ENCODE measurements at regions not wholly inside any gene's neighbourhood (a gene's known extent, or its start where the extent isn't known, plus 50 kb on each side); places are given as distances from the start of the nearest gene placed in this dataset.

DNA sequence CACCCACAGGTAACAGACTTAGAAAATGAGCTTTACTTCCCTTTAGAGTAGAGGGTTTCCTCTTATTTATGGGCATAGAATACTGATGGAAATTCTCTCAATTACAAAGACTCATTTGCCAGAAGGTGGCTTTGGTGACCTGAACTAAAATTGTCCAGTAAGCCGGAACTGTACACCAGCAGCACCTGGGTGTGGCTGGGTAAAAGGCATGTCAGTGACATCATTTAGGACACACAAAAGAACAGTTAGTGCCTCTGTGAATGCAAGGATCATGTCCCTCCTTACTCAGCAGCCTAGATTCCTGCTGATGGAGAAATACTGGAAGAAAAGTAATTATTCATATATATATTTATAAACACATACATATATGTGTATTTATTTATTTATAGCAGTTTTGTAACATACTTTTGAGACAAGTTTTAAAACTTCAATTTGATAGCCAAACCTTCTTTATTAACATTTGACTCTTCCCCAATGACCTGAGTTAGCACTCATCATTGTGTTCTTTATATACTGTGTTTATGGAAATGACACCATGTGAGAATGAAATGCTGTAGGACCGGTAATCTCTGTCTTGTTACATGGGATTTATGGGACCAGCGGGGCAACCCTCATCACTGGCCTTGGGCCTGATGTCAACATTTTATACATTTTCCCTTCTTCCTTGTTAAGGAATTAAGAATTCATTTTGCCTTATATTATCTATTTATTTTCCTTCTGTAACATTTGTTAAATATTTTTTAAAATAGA lies 274.4 kb downstream of the BRINP2 start:
- DNase-seq (no peak), ATAC-seq (no peak)
- Mint-ChIP-seq H3K27ac (no peak overlapping the region), H3K27me3 (no peaks in the 10 kb centered on the region), H3K4me3 (no peak overlapping the region), H3K4me1 (no peaks in the 10 kb centered on the region), H3K9me3 (peaks cover 7 to 28% of the 10 kb centered on the region in 2 donors)

GRCh38 chr1:177443003-177443402 lies 272.2 kb downstream of the BRINP2 start:
- DNase-seq (no peak), ATAC-seq (no peak)
- no peak overlapping the region for H3K4me3 Mint-ChIP-seq
- no peaks in the 10 kb centered on the region for H3K27me3 Mint-ChIP-seq
- no peak overlapping the region for H3K27ac Mint-ChIP-seq
- peaks cover 3 to 15% of the 10 kb centered on the region in 2 donors for H3K9me3 Mint-ChIP-seq
- H3K4me1 Mint-ChIP-seq: no peaks in the 10 kb centered on the region

GRCh38 chr1:177442584-177442983 lies 271.8 kb downstream of the BRINP2 start:
- Mint-ChIP-seq H3K4me1 (no peaks in the 10 kb centered on the region), H3K27me3 (no peaks in the 10 kb centered on the region), H3K9me3 (peaks cover 3 to 11% of the 10 kb centered on the region in 2 donors), H3K4me3 (no peak overlapping the region), H3K27ac (no peak overlapping the region)
- ATAC-seq (no peak), DNase-seq (no peak)

DNA sequence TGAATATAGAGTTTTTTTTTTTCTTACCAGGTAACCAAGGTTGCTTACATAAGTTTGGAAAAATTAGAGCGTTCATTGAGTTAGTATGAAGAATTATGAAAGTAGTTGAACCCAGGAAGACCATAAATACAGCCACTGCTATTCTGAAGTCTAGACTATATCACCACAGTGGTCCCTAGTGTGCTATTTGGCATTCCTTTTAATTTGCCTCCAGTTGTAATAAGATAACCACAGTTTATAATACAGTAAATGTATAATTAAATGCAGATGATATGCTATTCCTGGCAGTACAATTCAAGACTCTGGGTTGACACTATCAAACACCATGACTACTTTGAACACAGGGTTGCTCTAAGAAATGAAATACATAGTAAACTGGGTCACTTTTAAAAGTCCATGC lies 270.5 kb downstream of the BRINP2 start:
- no peak for ATAC-seq
- peaks cover 3 to 10% of the 10 kb centered on the region in 2 donors for H3K9me3 Mint-ChIP-seq

DNA sequence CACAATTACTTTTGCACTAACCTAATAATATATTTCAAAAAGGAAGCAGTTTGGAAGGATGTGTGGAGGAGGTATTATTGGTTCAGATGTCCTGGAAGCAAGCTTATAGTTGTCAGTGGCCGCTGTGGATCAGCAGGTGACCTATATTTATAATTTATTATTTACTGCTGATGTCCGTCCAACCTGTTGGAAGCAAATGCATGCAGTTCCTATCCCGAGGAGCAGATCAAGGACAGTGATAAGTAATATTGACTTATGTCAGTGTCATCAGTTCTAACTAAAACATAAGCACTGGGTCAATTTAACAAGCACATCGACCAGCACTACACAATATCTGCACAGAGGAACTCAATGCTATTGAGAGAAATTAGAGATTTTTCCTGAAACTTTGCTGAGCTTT lies 270.1 kb downstream of the BRINP2 start:
- H3K27ac Mint-ChIP-seq: no peak overlapping the region
- peaks cover 7 to 14% of the 10 kb centered on the region in 2 donors for H3K9me3 Mint-ChIP-seq
- H3K4me3 Mint-ChIP-seq: no peak overlapping the region
- no peak for DNase-seq
- no peaks in the 10 kb centered on the region for H3K4me1 Mint-ChIP-seq
- no peak for ATAC-seq
- no peaks in the 10 kb centered on the region for H3K27me3 Mint-ChIP-seq

More for the DNA sequence above, 270.5 kb downstream of the BRINP2 start:
- H3K4me1 Mint-ChIP-seq: no peaks in the 10 kb centered on the region
- no peak for DNase-seq
- H3K27ac Mint-ChIP-seq: no peak overlapping the region
- no peak overlapping the region for H3K4me3 Mint-ChIP-seq
- no peaks in the 10 kb centered on the region for H3K27me3 Mint-ChIP-seq

GRCh38 chr1:177439301-177439700 lies 268.5 kb downstream of the BRINP2 start:
- Mint-ChIP-seq H3K9me3 (peaks cover 7 to 11% of the 10 kb centered on the region in 2 donors), H3K4me1 (no peaks in the 10 kb centered on the region), H3K27me3 (no peaks in the 10 kb centered on the region), H3K27ac (peak overlapping the region in 1 of 2 donors; percentile 13), H3K4me3 (no peak overlapping the region)
- no peak for ATAC-seq
- no peak for DNase-seq

GRCh38 chr1:177435364-177435763 lies 264.6 kb downstream of the BRINP2 start:
- Mint-ChIP-seq H3K27ac (no peak overlapping the region), H3K27me3 (no peaks in the 10 kb centered on the region), H3K4me3 (no peak overlapping the region), H3K9me3 (peaks cover 7 to 14% of the 10 kb centered on the region in 2 donors), H3K4me1 (no peaks in the 10 kb centered on the region)
- ATAC-seq (no peak), DNase-seq (no peak)

DNA sequence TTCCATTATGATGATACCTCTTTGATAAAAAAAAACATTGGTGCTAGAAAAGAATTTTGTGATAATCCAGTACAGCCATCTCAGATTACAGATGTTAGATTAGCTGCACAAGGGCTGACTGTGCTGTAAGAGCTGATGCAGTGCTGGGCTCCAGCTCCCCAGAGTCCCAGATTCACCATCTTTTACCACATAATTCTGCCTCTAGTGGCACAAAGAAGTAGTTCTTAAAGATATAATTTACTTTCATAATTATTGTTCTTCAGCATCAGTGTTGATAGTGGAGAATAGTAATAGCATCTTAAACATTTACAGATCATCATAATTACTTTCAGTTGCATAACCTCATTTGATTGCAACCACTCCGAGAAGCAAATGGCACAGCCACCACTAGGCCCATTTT lies 262.1 kb downstream of the BRINP2 start:
- Mint-ChIP-seq H3K27ac (no peak overlapping the region), H3K4me3 (no peak overlapping the region), H3K4me1 (no peaks in the 10 kb centered on the region), H3K27me3 (no peaks in the 10 kb centered on the region), H3K9me3 (peaks cover 4 to 15% of the 10 kb centered on the region in 2 donors)
- DNase-seq (no peak), ATAC-seq (no peak)

DNA sequence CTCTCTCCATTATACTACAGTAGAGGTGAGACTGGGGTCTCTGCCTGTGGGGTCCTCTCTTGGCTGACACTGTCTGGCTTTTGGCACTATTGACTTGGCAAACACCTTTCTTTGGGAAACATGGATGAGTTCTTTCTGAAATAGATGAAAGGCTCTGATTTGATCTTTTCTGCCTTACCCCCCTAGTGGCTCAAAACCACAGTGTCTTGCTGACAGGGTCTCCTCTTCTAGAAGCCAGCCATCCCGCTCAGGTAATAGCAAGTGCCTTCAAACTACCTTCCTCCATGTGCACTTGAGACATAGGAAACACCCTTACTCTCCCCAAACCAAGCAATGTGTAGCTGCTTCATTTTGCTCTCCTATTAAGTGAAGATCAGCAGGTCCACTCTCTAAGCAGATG lies 260.4 kb downstream of the BRINP2 start:
- Mint-ChIP-seq H3K27me3 (no peaks in the 10 kb centered on the region), H3K9me3 (peaks cover 3 to 21% of the 10 kb centered on the region in 2 donors), H3K4me1 (no peaks in the 10 kb centered on the region), H3K27ac (no peak overlapping the region), H3K4me3 (no peak overlapping the region)
- ATAC-seq (no peak), DNase-seq (no peak)

DNA sequence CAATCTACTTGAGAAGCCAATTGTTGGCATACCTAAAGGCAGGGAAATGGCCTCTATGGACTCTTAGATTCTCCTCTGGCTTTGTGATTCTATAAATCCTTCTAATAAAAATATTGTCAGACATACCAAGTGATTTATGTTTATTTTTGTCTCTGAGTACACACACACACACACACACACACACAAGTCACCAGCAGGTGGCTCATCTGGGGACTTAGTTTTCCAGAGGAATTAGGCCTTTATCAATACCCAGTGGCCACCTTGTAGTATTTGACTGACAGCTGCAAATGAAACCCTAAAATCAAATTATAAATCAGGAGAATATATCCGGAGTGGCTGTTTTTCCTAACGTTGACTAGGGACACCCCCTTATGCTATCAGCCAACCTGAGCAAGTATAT lies 258.5 kb downstream of the BRINP2 start:
- H3K4me1 Mint-ChIP-seq: no peaks in the 10 kb centered on the region
- H3K9me3 Mint-ChIP-seq: peaks cover 4 to 29% of the 10 kb centered on the region in 2 donors
- H3K4me3 Mint-ChIP-seq: no peak overlapping the region
- DNase-seq (no peak), ATAC-seq (no peak)
- H3K27me3 Mint-ChIP-seq: no peaks in the 10 kb centered on the region
- no peak overlapping the region for H3K27ac Mint-ChIP-seq

- H3K27ac Mint-ChIP-seq: no peak overlapping the region
- DNase-seq (no peak), ATAC-seq (no peak)
- no peaks in the 10 kb centered on the region for H3K4me1 Mint-ChIP-seq
- no peak overlapping the region for H3K4me3 Mint-ChIP-seq
- H3K9me3 Mint-ChIP-seq: peaks cover 4 to 29% of the 10 kb centered on the region in 2 donors
- H3K27me3 Mint-ChIP-seq: no peaks in the 10 kb centered on the region
Measured at GRCh38 chr1:177427811-177428210, 257.1 kb downstream of the BRINP2 start.

DNA sequence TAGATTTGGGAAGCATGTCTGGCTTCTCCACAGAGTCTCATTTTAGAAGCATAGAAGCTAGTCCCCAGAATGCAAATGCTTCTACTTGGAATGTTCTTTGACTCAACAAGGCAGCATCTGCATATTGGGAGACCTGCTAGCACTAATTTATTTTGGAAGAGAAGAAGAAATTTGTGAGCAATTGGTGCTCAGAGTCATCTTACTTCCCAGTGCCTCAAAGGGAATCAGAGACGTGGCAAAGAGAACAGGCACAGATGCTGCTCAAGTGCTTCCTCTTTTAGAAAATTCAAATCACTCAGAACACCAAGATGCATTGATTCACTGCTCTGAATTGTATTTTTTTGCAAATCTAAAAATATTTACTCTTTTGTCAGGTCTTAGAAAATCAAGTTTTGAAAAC lies 255.7 kb downstream of the BRINP2 start:
- Mint-ChIP-seq H3K4me1 (no peaks in the 10 kb centered on the region), H3K4me3 (no peak overlapping the region), H3K27me3 (no peaks in the 10 kb centered on the region), H3K27ac (no peak overlapping the region), H3K9me3 (peaks cover 8 to 35% of the 10 kb centered on the region in 2 donors)
- DNase-seq (no peak), ATAC-seq (no peak)

GRCh38 chr1:177425199-177425598 lies 254.4 kb downstream of the BRINP2 start:
- H3K27ac Mint-ChIP-seq: no peak overlapping the region
- no peak for DNase-seq
- H3K4me1 Mint-ChIP-seq: no peaks in the 10 kb centered on the region
- no peak overlapping the region for H3K4me3 Mint-ChIP-seq
- no peak for ATAC-seq
- H3K27me3 Mint-ChIP-seq: no peaks in the 10 kb centered on the region
- H3K9me3 Mint-ChIP-seq: peaks cover 16 to 29% of the 10 kb centered on the region in 2 donors

DNA sequence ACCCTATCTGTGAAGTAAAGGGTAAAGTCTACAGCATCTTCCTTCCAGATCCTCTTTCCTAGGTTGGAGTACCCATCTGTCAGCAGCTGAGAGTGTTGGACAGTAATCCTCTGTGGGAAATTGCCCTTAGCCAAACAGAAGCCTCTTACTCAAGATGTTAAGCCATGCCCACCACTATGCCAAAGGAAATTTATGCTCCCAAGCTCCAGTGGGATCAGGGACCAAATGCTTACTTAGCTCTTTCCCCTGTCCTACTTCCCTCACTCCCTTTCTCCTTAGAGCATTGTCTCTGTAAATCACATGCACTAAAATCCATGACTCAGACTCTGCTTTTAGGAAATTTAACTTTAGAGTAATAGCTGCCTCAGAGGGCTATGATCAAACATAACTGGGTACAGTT lies 254.0 kb downstream of the BRINP2 start:
- no peak overlapping the region for H3K4me3 Mint-ChIP-seq
- no peaks in the 10 kb centered on the region for H3K27me3 Mint-ChIP-seq
- peaks cover 16 to 29% of the 10 kb centered on the region in 2 donors for H3K9me3 Mint-ChIP-seq
- ATAC-seq: no peak
- DNase-seq: no peak
- no peak overlapping the region for H3K27ac Mint-ChIP-seq
- H3K4me1 Mint-ChIP-seq: no peaks in the 10 kb centered on the region

DNA sequence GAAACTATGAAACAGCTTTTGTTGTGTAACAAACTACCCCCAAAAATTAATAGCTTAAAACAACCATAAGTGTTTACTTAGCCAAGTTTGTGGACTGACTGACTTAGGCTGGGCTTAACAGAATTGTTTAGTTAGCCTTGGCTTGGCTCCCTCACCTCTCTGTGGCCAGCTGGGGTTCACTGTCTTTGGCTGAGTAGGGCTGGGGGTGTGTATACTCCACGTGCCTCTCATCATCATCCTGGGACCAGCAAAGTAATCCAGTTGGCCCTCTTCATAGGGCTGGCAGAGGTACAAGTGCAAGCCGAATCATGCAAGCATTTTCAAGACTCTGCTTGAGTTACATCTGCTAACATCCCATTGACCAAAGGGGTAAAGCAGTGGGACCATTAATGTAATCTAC lies 252.3 kb downstream of the BRINP2 start:
- Mint-ChIP-seq H3K4me1 (no peaks in the 10 kb centered on the region), H3K4me3 (no peak overlapping the region), H3K27me3 (no peaks in the 10 kb centered on the region), H3K27ac (no peak overlapping the region), H3K9me3 (peaks cover 16 to 29% of the 10 kb centered on the region in 2 donors)
- DNase-seq (no peak), ATAC-seq (no peak)

DNA sequence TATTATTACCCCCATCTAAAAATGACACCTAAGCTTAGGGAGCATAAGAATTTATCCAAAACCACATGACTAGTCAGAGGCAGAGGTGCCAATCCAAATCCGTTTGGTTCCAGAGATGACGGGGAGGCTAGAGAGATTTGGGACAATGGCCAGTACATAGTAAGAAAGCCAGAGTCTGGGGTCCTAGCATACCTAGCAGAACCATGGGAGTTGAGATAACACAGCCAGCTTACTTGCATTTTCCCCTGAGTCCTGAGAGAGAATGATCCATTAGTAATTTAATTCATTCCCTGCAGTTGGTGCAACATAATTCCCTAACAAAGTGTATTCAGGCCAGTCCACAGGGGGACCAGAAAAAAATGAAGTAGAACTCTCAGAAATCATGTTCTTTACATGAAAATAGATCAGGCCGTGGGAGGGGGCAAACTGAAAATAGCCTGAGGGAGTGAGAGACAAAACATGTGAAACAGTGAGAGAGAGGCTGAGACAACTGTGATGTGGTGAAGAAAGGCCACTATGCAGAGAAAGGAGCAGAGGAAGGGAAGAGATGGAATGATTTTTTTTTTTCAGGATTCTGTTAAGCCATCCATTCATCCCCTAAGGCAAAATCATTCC lies 243.3 kb downstream of the BRINP2 start:
- Mint-ChIP-seq H3K27me3 (no peaks in the 10 kb centered on the region), H3K9me3 (peaks cover 8 to 10% of the 10 kb centered on the region in 2 donors), H3K4me3 (no peak overlapping the region), H3K4me1 (no peaks in the 10 kb centered on the region), H3K27ac (no peak overlapping the region)
- DNase-seq (no peak), ATAC-seq (no peak)

Data from stimulated activated naive CD8-positive, alpha-beta T cell treated with anti-CD3 and anti-CD28 coated beads, Interleukin-15, amount 100 ng/mL, for 72 hours (primary cell).